GM19351 (cell line): ENCODE measurements at regions not wholly inside any gene's neighbourhood (a gene's known extent, or its start where the extent isn't known, plus 50 kb on each side); places are given as distances from the start of the nearest gene placed in this dataset.

Experiments
- ATAC-seq: cut with Tn5 transposase; IDR thresholded peaks from one replicate; pipeline ENCODE4 v1.9.1; 2021; ENCODE audit warnings: mild to moderate bottlenecking, moderate library complexity; ENCODE audit not compliant: unreplicated experiment

GRCh38 chr13:84686973-84687372 lies 804.7 kb upstream of the SLITRK1 start:
- no peak for ATAC-seq

DNA sequence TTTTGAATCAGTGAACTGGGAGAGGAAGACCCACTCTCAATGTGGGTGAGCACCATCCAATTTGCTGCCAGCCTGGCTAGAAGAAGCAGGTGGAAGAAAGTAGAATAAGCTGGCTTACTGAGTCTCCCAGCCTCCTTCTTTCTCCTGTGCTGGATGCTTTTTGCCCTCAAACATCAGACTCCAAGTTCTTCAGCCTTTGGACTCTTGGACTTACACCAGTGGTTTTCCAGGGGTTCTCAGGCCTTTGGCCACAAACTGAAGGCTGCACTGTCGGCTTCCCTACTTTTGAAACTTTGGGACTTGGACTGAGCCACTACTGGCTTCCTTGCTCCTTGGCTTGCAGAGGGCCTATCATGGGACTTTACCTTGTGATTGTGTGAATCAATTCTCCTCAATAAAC lies 804.2 kb upstream of the SLITRK1 start:
- ATAC-seq: no peak

DNA sequence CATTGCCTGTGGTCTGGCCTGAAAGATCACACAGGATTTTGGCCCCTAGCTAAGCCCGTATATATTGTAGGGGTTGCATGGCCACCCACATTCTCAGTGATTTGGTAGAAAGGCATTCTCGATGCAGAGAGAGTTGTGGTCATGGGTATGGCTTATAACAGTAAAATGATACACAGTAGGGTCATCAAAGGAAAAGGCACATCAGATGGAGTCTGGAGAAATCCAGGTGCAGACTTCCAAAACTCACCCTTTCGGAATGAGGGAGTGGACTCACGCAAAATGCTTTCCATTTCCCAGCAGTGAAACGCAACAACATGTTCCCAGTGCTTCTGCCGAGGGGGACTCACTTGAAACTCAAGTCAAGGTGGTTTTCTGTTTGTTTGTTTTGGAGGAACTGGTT lies 802.5 kb upstream of the SLITRK1 start:
- no peak for ATAC-seq

DNA sequence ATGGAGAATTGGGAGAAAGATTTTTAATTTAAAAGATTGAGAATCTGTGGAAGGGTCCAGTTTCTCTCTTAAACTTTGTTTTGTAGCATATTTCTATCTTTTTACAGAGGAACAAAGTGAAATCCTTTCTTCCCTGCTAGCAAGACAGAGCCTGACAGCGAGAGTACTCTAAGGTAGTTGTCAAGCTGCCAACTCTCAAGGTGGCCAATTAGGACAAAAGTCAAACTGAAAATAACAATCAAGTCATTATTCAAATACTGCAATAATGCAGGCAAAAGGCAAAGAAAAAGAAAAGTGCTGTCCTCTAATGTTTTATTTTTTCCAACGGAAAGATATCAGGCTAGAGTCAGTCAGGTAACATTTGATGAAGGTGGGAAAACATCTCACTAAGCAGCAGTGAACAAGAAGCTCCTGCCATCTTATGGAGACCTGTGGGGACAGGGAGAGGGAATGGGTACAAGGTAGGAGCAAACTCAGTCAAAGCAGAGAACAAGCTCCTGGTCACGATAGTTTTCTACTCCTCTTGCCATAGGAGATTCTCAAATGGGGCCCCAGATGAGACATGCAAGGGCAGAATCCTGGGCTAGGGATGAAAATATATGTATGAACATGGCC lies 801.9 kb upstream of the SLITRK1 start:
- no peak for ATAC-seq

DNA sequence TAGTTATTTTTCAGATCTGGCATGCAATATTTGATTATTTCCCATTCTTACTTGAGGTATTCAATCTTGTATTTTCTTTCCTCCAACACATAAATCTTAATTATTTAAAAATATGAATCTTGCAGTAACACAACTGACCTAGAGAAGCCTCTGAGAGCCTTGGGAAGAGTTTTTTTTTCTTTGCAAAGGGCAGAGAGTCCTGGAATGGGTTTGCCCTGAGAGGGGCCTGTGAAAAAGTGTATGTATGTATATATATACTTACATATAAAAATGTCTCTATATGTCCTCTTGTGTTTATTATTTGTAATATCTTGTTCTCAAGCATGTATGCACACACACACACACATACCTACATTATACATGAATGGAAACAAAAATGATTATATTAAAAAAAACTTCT lies 801.2 kb upstream of the SLITRK1 start:
- ATAC-seq: no peak

DNA sequence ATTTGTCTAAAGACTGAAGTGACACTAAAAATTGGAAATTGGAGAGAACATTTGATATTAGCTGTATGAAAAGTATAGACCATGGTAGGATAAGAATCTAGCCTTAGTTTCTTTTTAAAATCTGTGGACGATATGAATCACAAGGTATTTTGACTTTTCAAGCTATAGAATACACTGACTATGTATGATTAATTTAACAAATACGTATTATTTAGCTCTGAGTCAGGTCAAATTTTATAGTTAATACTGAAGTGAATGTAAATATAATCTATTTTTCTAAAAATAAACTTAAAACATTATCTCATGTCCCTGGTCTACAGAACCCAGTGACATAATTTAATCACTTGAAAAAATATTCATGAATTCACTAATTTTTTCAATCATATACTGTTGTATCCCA lies 795.6 kb upstream of the SLITRK1 start:
- ATAC-seq: no peak

GRCh38 chr13:84672616-84673015 lies 790.3 kb upstream of the SLITRK1 start:
- no peak for ATAC-seq

DNA sequence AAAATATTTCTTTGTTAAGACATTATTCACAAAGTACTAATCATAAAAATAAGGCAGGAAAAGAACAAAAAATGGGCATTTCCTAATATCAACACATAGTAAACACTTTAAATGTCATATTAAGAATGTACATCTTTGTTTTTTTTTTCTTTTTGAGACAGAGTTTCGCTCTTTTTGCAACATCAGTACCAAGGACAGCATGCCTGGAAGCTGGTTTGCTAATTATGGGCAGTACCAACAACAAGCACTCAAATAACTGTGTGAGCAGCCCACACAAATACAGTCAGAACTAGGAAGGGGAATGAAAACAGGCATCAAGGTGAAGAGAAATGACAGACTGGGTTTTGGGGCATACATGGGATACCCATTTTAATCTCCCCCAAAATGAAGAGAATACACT lies 788.0 kb upstream of the SLITRK1 start:
- ATAC-seq: no peak

- ATAC-seq: no peak
These were observed 786.4 kb upstream of the SLITRK1 start for GRCh38 chr13:84668637-84669036.

- no peak for ATAC-seq
These were observed 780.2 kb upstream of the SLITRK1 start for GRCh38 chr13:84662491-84662890.

- no peak for ATAC-seq
These were observed 779.4 kb upstream of the SLITRK1 start for GRCh38 chr13:84661718-84662117.

DNA sequence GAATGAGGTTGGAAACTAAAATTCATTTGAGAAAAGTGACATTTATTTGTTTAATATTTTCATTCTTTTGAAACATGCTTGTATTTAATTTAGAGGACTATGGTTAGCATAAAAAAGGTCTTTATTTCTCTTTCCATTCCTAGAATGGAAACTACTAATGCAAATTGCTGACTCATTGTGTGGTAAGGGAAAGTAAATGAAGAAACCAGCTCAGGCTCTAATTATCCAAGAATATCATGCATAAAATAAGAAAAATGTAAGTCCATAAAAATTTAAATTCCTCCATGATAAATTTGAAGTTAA lies 777.0 kb upstream of the SLITRK1 start:
- ATAC-seq: no peak

GRCh38 chr13:84658491-84659358 lies 776.5 kb upstream of the SLITRK1 start:
- ATAC-seq: no peak

GRCh38 chr13:84655677-84656076 lies 773.4 kb upstream of the SLITRK1 start:
- no peak for ATAC-seq

DNA sequence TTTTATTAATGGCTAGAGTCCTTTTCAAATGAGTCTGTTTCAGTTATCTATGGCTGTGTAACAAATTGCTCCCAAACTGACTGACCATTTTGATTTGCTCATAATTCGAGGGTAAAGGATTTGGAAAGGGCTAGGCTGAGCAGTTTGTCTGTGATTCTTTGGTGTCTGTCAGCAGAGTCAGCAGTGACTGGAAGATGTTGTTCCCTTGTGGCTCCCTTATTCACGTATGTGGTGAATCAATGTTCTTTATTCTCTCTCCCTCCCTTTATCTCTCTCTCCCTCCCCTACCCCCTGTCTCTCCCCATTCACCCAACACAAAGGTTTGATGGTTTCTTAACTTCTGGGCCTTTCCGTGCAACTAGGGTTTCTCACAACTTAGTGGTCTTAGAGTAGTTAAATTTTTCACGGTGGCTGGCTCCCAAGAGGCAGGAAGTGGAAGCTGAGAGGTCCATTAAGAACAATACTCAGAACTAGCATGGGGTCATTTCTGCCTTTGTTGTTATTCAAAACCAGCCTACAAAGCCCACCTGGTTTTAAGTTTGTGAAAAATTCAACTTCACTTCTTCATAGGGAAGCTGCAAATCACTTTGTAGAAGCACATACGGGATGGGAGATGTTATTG lies 772.5 kb upstream of the SLITRK1 start:
- ATAC-seq: no peak

GRCh38 chr13:84653915-84654534 lies 771.8 kb upstream of the SLITRK1 start:
- no peak for ATAC-seq

GRCh38 chr13:84651705-84652104 lies 769.4 kb upstream of the SLITRK1 start:
- ATAC-seq: no peak

DNA sequence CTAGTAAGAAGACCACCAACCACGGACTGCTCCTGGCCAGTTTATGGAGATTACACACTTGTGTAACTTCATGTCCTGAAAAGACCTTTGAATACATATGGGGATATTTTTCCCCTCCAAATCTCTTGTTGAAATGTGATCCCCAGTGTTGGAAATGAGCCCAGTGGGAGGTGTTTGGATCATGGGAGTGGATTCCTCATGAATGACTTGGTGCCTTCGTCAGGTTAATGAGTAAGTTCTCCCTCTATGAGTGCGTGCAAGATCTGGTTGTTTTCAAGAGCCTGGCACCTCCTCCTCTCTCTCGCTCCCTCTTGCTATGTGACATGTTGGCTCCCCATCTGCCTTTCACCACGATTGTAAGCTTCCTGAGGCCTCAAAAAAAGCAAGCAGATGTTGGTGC lies 769.0 kb upstream of the SLITRK1 start:
- ATAC-seq: no peak

GRCh38 chr13:84649853-84650252 lies 767.6 kb upstream of the SLITRK1 start:
- ATAC-seq: no peak

DNA sequence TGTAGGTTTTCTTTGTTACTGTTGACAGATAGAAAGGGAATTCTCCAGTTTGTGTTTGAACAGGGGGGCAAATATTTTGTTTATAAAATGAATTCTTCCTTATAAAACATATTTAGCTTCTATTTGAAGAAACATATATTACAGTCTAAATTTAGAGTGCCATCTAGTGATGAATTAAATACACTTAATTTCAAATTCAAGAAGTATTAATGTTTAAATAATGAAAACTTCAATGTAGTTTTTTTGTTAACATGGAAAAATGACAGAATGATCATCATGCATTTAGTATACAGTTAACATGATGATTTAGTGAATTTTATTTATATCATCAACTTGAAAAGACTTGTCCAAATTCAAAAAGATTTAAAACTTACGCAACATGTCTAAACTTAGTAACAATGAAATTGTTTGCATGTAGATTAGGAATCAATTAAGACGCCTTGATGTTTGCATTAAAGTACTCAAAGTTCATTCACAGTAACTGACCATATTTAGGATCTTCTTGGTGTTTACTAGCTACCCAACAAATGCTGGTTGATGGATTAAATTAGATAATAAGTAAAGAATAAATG lies 765.9 kb upstream of the SLITRK1 start:
- no peak for ATAC-seq

DNA sequence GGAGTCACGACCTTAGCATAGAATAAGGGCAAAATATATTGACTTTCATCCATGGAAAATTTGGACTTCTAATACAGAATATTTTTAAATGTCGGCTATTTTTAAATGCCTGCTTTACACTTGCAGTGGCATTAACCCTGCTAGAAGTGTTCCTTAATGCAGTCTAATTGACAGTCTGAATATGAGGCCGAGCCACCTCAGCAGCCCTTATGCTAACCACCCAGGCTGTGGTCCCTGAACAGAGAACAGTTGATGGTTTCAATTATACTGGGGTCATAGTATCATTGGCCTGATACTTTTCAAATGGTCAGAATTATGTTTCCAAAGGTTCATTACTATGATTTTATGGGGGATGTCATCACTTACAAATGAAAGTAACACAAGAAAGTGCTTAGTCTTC lies 764.7 kb upstream of the SLITRK1 start:
- ATAC-seq: no peak
